Nephron (organoid): ENCODE measurements at regions not wholly inside any gene's neighbourhood (a gene's known extent, or its start where the extent isn't known, plus 50 kb on each side); places are given as distances from the start of the nearest gene placed in this dataset.

ENCODE experiments used
- H3K27ac Mint-ChIP-seq, 3 experiments: 2 replicates each; pipeline ENCODE4 v1.8.0; 2020; ENCODE audit warnings: mixed read lengths in 3 of 3, mild to moderate bottlenecking in 2 of 3, moderate library complexity in 1 of 3
- H3K27me3 Mint-ChIP-seq: 2 replicates; pipeline ENCODE4 v1.8.0; 2021; ENCODE audit warnings: low read depth, mild to moderate bottlenecking, moderate library complexity, mixed read lengths
- H3K36me3 Mint-ChIP-seq: 2 replicates; pipeline ENCODE4 v1.8.0; 2020; ENCODE audit warnings: low read depth, mixed read lengths
- H3K4me1 Mint-ChIP-seq: 2 replicates; pipeline ENCODE4 v1.8.0; 2020; ENCODE audit warnings: mixed read lengths
- H3K4me3 Mint-ChIP-seq, 3 experiments: 2 replicates each; pipeline ENCODE4 v1.8.0; 2020; ENCODE audit warnings: mild to moderate bottlenecking in 3 of 3, mixed read lengths in 3 of 3, moderate library complexity in 2 of 3
- H3K9me3 Mint-ChIP-seq: 2 replicates; pipeline ENCODE4 v1.8.0; 2020; ENCODE audit warnings: mixed read lengths
- TF ChIP-seq, protein P1 (sequence below), 3 experiments: fragments of 200-600 bp; sonication (generic); IDR thresholded peaks; one replicate each; pipeline ENCODE4 v1.5.0; 2021; ENCODE audit warnings: antibody characterized with exemption in 3 of 3; ENCODE audit not compliant: unreplicated experiment in 3 of 3

DNA sequence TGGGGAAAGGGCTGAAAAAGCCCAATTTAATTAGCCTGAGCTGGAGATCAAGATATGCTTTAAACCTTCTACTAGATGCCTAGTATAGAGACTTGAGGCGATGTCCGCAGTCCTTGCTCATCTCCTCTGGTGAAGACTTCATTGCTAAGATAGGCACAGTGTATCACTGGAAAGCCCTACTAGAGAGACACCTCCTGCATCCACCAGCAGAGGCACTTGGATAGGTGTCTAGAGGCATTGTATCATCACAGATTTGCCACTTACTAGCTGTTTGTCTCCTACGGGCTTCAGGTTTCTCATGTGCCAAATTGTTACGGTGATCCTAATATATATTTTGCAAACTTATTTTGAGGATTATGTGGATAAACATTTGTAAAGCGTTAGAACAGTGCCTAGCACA lies 1048.5 kb downstream of the GALC start:
- Mint-ChIP-seq H3K4me1 (peaks cover 8% of the 10 kb centered on the region), H3K9me3 (no peaks in the 10 kb centered on the region), H3K4me3 (no peak overlapping the region), H3K27me3 (no peaks in the 10 kb centered on the region), H3K36me3 (no peaks in the 10 kb centered on the region), H3K27ac (no peak overlapping the region)
- TF ChIP-seq, protein P1, sequence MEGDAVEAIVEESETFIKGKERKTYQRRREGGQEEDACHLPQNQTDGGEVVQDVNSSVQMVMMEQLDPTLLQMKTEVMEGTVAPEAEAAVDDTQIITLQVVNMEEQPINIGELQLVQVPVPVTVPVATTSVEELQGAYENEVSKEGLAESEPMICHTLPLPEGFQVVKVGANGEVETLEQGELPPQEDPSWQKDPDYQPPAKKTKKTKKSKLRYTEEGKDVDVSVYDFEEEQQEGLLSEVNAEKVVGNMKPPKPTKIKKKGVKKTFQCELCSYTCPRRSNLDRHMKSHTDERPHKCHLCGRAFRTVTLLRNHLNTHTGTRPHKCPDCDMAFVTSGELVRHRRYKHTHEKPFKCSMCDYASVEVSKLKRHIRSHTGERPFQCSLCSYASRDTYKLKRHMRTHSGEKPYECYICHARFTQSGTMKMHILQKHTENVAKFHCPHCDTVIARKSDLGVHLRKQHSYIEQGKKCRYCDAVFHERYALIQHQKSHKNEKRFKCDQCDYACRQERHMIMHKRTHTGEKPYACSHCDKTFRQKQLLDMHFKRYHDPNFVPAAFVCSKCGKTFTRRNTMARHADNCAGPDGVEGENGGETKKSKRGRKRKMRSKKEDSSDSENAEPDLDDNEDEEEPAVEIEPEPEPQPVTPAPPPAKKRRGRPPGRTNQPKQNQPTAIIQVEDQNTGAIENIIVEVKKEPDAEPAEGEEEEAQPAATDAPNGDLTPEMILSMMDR (IDR thresholded peaks at IDR 0.05; ENCODE audit: unreplicated experiment in 3 of 3) = no peak

DNA sequence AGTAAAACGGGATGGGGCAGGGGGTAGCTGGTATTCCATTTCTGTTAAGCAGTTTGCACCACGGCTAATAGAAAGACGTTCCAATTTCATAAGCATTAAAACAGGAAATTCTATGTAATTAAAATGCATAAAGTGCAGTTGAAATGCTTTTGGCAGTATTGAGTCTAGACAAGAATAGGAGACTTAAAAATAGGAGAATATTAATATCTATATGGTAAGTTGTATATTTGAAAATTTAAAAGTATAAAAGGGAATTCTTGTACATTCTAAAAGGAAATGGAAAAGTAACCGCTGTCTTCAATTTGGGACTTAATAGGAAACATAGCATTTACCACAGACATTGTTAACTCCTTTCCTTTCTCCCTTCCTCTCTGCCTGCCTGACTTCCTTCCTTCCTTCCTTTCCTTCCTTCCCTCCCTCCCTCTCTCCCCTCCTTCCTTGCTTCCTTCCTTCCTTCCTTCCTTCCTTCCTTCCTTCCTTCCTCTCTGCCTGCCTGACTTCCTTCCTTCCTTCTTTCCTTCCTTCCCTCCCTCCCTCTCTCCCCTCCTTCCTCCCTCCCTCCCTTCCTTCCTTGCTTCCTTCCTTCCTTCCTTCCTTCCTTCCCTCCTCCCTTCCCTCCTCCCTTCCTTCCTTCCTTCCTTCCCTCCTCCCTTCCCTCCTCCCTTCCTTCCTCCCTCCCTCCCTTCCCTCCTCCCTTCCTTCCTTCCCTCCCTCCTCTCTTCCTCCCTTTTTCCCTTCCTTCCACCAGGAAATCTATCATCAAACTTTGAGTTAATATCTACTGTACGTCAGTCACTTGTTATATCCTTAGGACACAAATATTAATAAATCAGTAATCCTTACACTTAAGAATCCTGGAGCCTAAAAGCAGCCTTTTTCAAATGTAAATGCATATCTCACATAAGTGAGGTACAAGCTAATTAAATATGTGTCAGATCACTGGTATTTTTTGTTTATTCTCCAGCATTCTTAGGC lies 1049.3 kb downstream of the GALC start:
- TF ChIP-seq, protein P1 (IDR thresholded peaks at IDR 0.05; ENCODE audit: unreplicated experiment in 3 of 3) = no peak
- H3K4me1 Mint-ChIP-seq = peaks cover 8% of the 10 kb centered on the region
- H3K36me3 Mint-ChIP-seq = no peaks in the 10 kb centered on the region
- H3K4me3 Mint-ChIP-seq = no peak overlapping the region
- no peak overlapping the region for H3K27ac Mint-ChIP-seq
- no peaks in the 10 kb centered on the region for H3K9me3 Mint-ChIP-seq
- H3K27me3 Mint-ChIP-seq = no peaks in the 10 kb centered on the region

DNA sequence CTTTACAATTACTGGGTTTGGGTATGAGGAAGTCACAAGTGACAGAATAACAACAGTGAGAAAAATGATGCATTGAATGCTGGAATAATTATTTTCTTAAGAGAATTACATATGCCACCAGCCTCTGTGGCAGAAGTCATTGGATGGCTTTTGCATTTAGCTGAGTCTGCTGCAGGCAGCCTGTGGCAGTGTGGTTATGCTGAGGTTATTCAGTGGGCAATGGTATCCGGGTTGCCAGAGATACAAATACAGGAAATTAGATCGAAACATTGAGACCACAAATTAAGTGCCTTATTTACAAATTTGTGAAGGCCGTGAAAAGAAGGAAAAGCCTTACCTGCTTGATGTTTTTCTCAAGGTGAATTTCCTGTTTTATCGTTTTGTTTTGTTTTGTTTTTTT lies 1050.0 kb downstream of the GALC start:
- no peak overlapping the region for H3K4me3 Mint-ChIP-seq
- no peaks in the 10 kb centered on the region for H3K27me3 Mint-ChIP-seq
- peak overlapping the region in 1 of 3 experiments; percentile 63 for H3K27ac Mint-ChIP-seq
- H3K4me1 Mint-ChIP-seq = peaks cover 14% of the 10 kb centered on the region
- H3K36me3 Mint-ChIP-seq = no peaks in the 10 kb centered on the region
- H3K9me3 Mint-ChIP-seq = no peaks in the 10 kb centered on the region
- TF ChIP-seq, protein P1 (IDR thresholded peaks at IDR 0.05; ENCODE audit: unreplicated experiment in 3 of 3) = no peak

DNA sequence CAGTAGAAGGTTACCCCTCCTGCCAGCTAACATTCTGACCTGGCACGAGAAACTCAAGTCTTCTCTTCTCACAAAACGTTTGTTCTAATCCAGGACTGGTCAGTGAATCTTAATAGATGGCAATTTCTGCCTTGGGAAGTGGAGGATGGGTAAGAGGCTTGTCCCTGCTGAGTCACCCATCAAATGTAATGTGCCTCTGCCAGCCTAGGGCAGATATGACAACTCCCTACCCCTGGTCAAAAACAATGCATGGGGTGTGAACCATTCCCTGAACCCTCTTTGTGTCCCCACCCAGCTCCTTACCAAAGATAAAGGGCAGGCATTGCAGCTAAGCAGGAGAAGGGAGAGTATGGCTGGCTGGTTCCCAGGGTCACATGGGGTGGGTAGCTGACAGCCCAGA lies 1052.9 kb downstream of the GALC start:
- TF ChIP-seq, protein P1 (IDR thresholded peaks at IDR 0.05; ENCODE audit: unreplicated experiment in 3 of 3) = no peak
- Mint-ChIP-seq H3K36me3 (no peaks in the 10 kb centered on the region), H3K27me3 (no peaks in the 10 kb centered on the region), H3K4me3 (no peak overlapping the region), H3K4me1 (peaks cover 20% of the 10 kb centered on the region), H3K27ac (peak overlapping the region in 1 of 3 experiments; percentile 83), H3K9me3 (no peaks in the 10 kb centered on the region)

DNA sequence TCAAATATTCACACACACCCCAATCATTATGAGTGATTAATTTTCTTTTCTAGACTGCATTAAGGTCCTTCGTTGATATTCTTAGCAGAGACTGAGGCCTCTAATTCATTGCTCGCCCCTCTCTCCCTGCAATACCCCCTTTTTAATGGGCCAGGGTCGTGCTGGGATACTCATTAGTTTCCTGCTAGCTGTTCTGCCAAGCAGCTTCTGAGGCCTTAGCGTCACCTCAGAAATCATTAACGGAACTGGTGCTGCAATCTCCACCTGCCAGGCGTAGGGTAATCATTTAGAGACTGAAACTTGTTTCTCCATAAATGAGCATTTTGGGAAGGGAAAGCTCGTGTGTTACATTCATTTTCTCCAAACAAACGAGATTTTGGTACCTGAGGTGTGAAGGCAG lies 1054.7 kb downstream of the GALC start:
- TF ChIP-seq, protein P1 (IDR thresholded peaks at IDR 0.05; ENCODE audit: unreplicated experiment in 3 of 3) = no peak
- Mint-ChIP-seq H3K36me3 (no peaks in the 10 kb centered on the region), H3K4me1 (peaks cover 20% of the 10 kb centered on the region), H3K9me3 (no peaks in the 10 kb centered on the region), H3K4me3 (peak overlapping the region in 1 of 3 experiments; percentile 1), H3K27me3 (no peaks in the 10 kb centered on the region), H3K27ac (peak overlapping the region; percentile 82 to 98 (median 94))
